Brain microvascular endothelial cell (primary cell): ENCODE measurements at regions not wholly inside any gene's neighbourhood (a gene's known extent, or its start where the extent isn't known, plus 50 kb on each side); places are given as distances from the start of the nearest gene placed in this dataset.

Experiments used
- DNase-seq: peaks from one replicate; pipeline ENCODE4 v3.0.0-alpha.2; 2020
- H3K27ac ChIP-seq: fragments of 250-450 bp; sonication (Bioruptor Pico); 2 replicates; pipeline ENCODE4 v1.5.1; 2020; ENCODE audit warnings: mild to moderate bottlenecking, moderate library complexity
- H3K27me3 ChIP-seq: fragments of 250-450 bp; sonication (Bioruptor Pico); replicated peaks from 2 replicates; pipeline ENCODE4 v1.5.1; 2020; ENCODE audit warnings: mild to moderate bottlenecking
- H3K36me3 ChIP-seq: fragments of 250-450 bp; sonication (Bioruptor Pico); replicated peaks from 2 replicates; pipeline ENCODE4 v1.5.1; 2020; ENCODE audit warnings: mild to moderate bottlenecking
- H3K4me3 ChIP-seq: 2 replicates; pipeline ENCODE4 v1.5.1; 2011; ENCODE audit warnings: low read depth, mild to moderate bottlenecking, control low read depth, low read length, moderate library complexity
- CTCF ChIP-seq: IDR thresholded peaks from 2 replicates; pipeline ENCODE4 v1.5.1; 2011; ENCODE audit warnings: low read depth, mild to moderate bottlenecking, moderate library complexity, low read length, control low read depth, inconsistent platforms; ENCODE audit errors: missing control alignments
- in situ Hi-C: cut with HindIII; loops from 2 replicates; pipeline ENCODE4 v1.10.0; 2017; ENCODE audit warnings: low sequenced_read_pairs, low pct_ligation_motif_present

DNA sequence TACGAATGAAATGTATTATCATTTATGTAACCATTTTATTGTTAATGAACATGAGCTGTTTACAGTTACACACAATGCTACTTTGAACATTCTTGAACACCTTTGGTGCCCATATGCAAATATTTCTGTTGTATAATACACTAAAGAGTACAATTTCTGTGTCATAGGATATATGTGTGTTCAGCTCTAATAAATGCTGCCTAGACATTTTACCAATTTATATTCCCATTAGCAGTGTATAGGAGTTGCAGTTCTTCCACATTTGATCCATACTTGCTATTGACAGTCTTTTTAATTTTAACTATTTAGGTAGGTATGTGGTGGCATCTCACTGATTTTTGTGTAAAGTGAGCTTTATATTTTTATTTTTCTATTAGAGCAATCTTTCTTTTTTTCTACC lies 331.8 kb downstream of the ZIC1 start:
- H3K27ac ChIP-seq: no peak overlapping the region
- in situ Hi-C loops: no loop called here
- no peak for TF ChIP-seq CTCF
- no peak overlapping the region for H3K4me3 ChIP-seq
- no peaks in the 10 kb centered on the region for H3K36me3 ChIP-seq
- no peak for DNase-seq
- H3K27me3 ChIP-seq: no peaks in the 10 kb centered on the region

DNA sequence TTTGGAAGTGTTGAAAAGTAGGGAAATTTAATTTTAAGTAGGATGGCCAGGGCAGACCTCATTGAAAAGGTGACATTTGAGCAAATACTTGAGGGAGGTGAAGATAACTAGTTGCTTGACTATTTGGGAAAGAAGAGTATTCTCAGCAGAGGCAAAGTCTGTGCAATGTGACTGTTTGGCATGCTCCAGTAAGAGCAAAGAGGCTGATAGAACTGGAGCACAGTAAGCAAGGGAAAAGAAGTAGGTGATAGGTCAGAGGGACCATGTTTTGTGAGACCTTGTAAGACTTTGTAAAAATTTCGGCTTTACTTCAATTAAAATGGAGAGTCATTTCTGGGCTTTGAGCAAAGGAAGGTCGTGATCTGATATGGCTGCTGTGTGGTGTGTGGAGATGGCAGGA lies 335.8 kb downstream of the ZIC1 start:
- Histone ChIP-seq H3K27ac (no peak overlapping the region), H3K27me3 (no peaks in the 10 kb centered on the region), H3K4me3 (no peak overlapping the region), H3K36me3 (no peaks in the 10 kb centered on the region)
- no peak for TF ChIP-seq CTCF
- DNase-seq: no peak
- in situ Hi-C loops: no loop called here

- H3K4me3 ChIP-seq: no peak overlapping the region
- no peak for DNase-seq
- in situ Hi-C loops: no loop called here
- H3K27ac ChIP-seq: no peak overlapping the region
- no peaks in the 10 kb centered on the region for H3K36me3 ChIP-seq
- no peak for TF ChIP-seq CTCF
- H3K27me3 ChIP-seq: no peaks in the 10 kb centered on the region
These were observed 346.1 kb downstream of the ZIC1 start for GRCh38 chr3:147755310-147755709.

GRCh38 chr3:147756476-147756875 lies 347.3 kb downstream of the ZIC1 start:
- Histone ChIP-seq H3K36me3 (no peaks in the 10 kb centered on the region), H3K27me3 (no peaks in the 10 kb centered on the region), H3K27ac (no peak overlapping the region), H3K4me3 (no peak overlapping the region)
- DNase-seq: no peak
- in situ Hi-C loops: no loop called here
- TF ChIP-seq CTCF: no peak

DNA sequence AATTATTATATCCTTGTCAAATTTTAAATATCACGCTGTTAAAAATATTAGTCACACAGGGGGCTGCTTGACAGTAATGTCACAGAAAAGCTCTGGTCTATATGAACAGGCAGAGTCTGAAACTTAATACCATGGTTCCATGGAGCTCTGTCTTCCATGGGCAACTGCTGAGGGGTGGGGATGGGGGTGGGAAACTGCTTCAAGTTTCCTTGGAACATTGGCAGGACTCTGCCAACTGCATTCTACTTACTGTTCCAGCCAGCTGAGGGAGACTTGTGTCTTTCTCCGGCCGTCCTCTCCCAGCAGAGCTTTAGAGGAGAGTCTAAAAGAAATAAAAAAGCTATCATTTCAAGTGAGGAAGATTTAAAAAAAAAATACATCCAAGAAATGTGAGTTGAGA lies 348.7 kb downstream of the ZIC1 start:
- Histone ChIP-seq H3K27ac (no peak overlapping the region), H3K4me3 (no peak overlapping the region), H3K27me3 (no peaks in the 10 kb centered on the region), H3K36me3 (no peaks in the 10 kb centered on the region)
- DNase-seq: no peak
- no peak for TF ChIP-seq CTCF
- in situ Hi-C loops: no loop called here

DNA sequence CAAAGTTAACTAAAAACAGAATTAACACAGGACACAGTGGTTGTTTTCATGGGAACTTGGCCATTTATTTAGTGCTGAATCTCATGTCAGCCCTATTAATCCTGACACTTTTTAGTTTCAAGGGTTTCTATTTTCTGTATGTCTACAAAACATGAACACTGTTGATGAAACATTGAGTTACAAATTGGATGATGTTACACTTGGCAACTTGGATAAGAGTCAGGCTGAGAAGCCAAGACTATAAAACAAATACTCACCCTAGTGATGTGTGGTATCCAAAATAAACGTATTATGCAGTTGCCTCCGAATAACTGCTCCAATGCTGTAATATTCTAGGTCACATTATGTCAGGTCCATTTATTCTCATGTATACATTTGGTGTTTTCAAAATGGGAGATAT lies 349.6 kb downstream of the ZIC1 start:
- H3K27me3 ChIP-seq: no peaks in the 10 kb centered on the region
- H3K27ac ChIP-seq: no peak overlapping the region
- in situ Hi-C loops: no loop called here
- no peak for TF ChIP-seq CTCF
- no peaks in the 10 kb centered on the region for H3K36me3 ChIP-seq
- DNase-seq: no peak
- no peak overlapping the region for H3K4me3 ChIP-seq
